ENCODE measurements at regions not wholly inside any gene's neighbourhood (a gene's known extent, or its start where the extent isn't known, plus 50 kb on each side); places are given as distances from the start of the nearest gene placed in this dataset.
A peak's percentile ranks its signal among the peaks of the same experiment; 100 is the strongest.

GRCh38 chr1:31485166-31485565, 72.2 kb downstream of the SERINC2 start:
- in situ Hi-C loops (cut with HindIII; ENCODE audit: low pct_unique_long_range_greater_than_20kb, low sequenced_read_pairs) (no loop called here), intact Hi-C loops (cut with micrococcal nuclease; ENCODE audit: unreplicated experiment) (no loop called here)
- BruUV-seq (replicated peaks), result no TSS peak
- Histone ChIP-seq H3K4me3 (ENCODE audit: low read depth in 2 of 2, low read length in 2 of 2) (no peak overlapping the region), H3K4me1 (ENCODE audit: control insufficient read depth, insufficient read depth, low read length) (no peaks in the 10 kb centered on the region), H3K9me3 (ENCODE audit: control insufficient read depth, insufficient read depth, low read depth, low read length) (no peaks in the 10 kb centered on the region), H3K27ac (ENCODE audit: low read length) (no peak overlapping the region), H3K27me3 (ENCODE audit: control insufficient read depth, insufficient read depth, low read length) (no peaks in the 10 kb centered on the region), H3K36me3 (ENCODE audit: control insufficient read depth, insufficient read depth, low read length) (no peaks in the 10 kb centered on the region)
- ChIA-PET POLR2A (interaction anchor here (0.6 kb wide), 1 partner anchor 9 kb away, joined by 8 read pairs; no protein-coding TSS in a partner anchor), CTCF (no interaction called here)
- DNase-seq (ENCODE audit: low read depth, low spot score) (no peak), ATAC-seq (no peak)
- no peak for TF ChIP-seq CTCF (IDR thresholded peaks at IDR 0.05)
- no peak for TF ChIP-seq TCF7L2 (IDR thresholded peaks at IDR 0.05; ENCODE audit: low read depth, low read length)
- no peak for TF ChIP-seq POLR2AphosphoS5 (IDR thresholded peaks at IDR 0.05; ENCODE audit: low read depth, low read length)
- no peak for TF ChIP-seq REST (IDR thresholded peaks at IDR 0.05; ENCODE audit: insufficient read depth in 1 of 2, low read depth in 2 of 2, low read length in 1 of 2)

GRCh38 chr1:31487143-31487542, 74.1 kb downstream of the SERINC2 start:
- H3K4me3 ChIP-seq (ENCODE audit: low read depth in 2 of 2, low read length in 2 of 2), result peak overlapping the region in 1 of 2 experiments; percentile 21; a peak in 2 of 4 replicates
- intact Hi-C loops (cut with micrococcal nuclease; ENCODE audit: unreplicated experiment) (no loop called here), in situ Hi-C loops (cut with HindIII; ENCODE audit: low pct_unique_long_range_greater_than_20kb, low sequenced_read_pairs) (no loop called here)
- DNase-seq (ENCODE audit: low read depth, low spot score) (no peak), ATAC-seq (no peak)
- no peaks in the 10 kb centered on the region for H3K4me1 ChIP-seq (ENCODE audit: control insufficient read depth, insufficient read depth, low read length)
- 0 out of 2 replicates have a peak overlapping the region, but pooled peaks have one; percentile 2 for H3K27ac ChIP-seq (ENCODE audit: low read length)
- no TSS peak for BruUV-seq (replicated peaks)
- TF ChIP-seq REST (IDR thresholded peaks at IDR 0.05; ENCODE audit: insufficient read depth in 1 of 2, low read depth in 2 of 2, low read length in 1 of 2) (no peak), SIN3A (IDR thresholded peaks at IDR 0.05; ENCODE audit: borderline replicate concordance, insufficient read depth, low read depth, low read length) (no peak), CTCF (IDR thresholded peaks at IDR 0.05) (no peak), POLR2AphosphoS5 (IDR thresholded peaks at IDR 0.05; ENCODE audit: low read depth, low read length) (no peak), TCF7L2 (IDR thresholded peaks at IDR 0.05; ENCODE audit: low read depth, low read length) (no peak)
- H3K9me3 ChIP-seq (ENCODE audit: control insufficient read depth, insufficient read depth, low read depth, low read length), result no peaks in the 10 kb centered on the region
- CTCF ChIA-PET, result interaction anchor here (0.6 kb wide), 1 partner anchor 302 kb away, joined by 9 read pairs; no protein-coding TSS in a partner anchor
- no peaks in the 10 kb centered on the region for H3K36me3 ChIP-seq (ENCODE audit: control insufficient read depth, insufficient read depth, low read length)
- POLR2A ChIA-PET, result no interaction called here
- H3K27me3 ChIP-seq (ENCODE audit: control insufficient read depth, insufficient read depth, low read length), result no peaks in the 10 kb centered on the region

Measured in Panc1 (cell line).